RWPE2 (cell line): ENCODE measurements at regions not wholly inside any gene's neighbourhood (a gene's known extent, or its start where the extent isn't known, plus 50 kb on each side); places are given as distances from the start of the nearest gene placed in this dataset.

Experiments used
- ATAC-seq: fragments of 200-7000 bp; cut with Tn5 transposase; 3 replicates; pipeline ENCODE4 v1.9.1; 2021; ENCODE audit warnings: low read depth
- DNase-seq: peaks from one replicate; pipeline ENCODE4 v3.0.0-alpha.2; 2020; ENCODE audit warnings: low spot score
- H3K27ac ChIP-seq: fragments of 450-650 bp; 2 replicates; pipeline ENCODE4 v1.5.1; 2017; ENCODE audit warnings: mild to moderate bottlenecking; ENCODE audit not compliant: poor library complexity, severe bottlenecking
- H3K27me3 ChIP-seq: fragments of 250-450 bp; sonication (Bioruptor Pico); 2 replicates; pipeline ENCODE4 v1.5.1; 2021; ENCODE audit warnings: mild to moderate bottlenecking, moderate library complexity; ENCODE audit not compliant: insufficient read depth, poor library complexity, severe bottlenecking
- H3K36me3 ChIP-seq: fragments of 250-450 bp; sonication (Bioruptor Pico); 2 replicates; pipeline ENCODE4 v1.5.1; 2020; ENCODE audit warnings: low read depth, mild to moderate bottlenecking, moderate library complexity
- H3K4me1 ChIP-seq: fragments of 250-450 bp; sonication (Bioruptor Pico); 2 replicates; pipeline ENCODE4 v1.5.1; 2021; ENCODE audit warnings: mild to moderate bottlenecking, moderate library complexity; ENCODE audit not compliant: insufficient read depth, poor library complexity, severe bottlenecking
- H3K4me3 ChIP-seq: fragments of 250-450 bp; sonication (Bioruptor Pico); 2 replicates; pipeline ENCODE4 v1.5.1; 2021; ENCODE audit warnings: mild to moderate bottlenecking, moderate library complexity; ENCODE audit not compliant: severe bottlenecking
- H3K9me3 ChIP-seq: fragments of 250-450 bp; sonication (Bioruptor Pico); 2 replicates; pipeline ENCODE4 v1.5.1; 2021; ENCODE audit warnings: mild to moderate bottlenecking, moderate library complexity; ENCODE audit not compliant: severe bottlenecking
- TF ChIP-seq, protein P1 (sequence below): fragments of 450-650 bp; IDR thresholded peaks from one replicate; pipeline ENCODE4 v1.5.1; 2017; ENCODE audit warnings: mild to moderate bottlenecking, moderate library complexity; ENCODE audit not compliant: poor library complexity, severe bottlenecking

GRCh38 chr3:28856796-28857195, 424.1 kb upstream of the RBMS3 start:
- Histone ChIP-seq H3K27me3 (no peaks in the 10 kb centered on the region), H3K4me1 (no peaks in the 10 kb centered on the region), H3K27ac (no peak overlapping the region), H3K4me3 (no peak overlapping the region), H3K36me3 (no peaks in the 10 kb centered on the region), H3K9me3 (peaks cover 2% of the 10 kb centered on the region)
- no peak for ATAC-seq
- TF ChIP-seq, protein P1, sequence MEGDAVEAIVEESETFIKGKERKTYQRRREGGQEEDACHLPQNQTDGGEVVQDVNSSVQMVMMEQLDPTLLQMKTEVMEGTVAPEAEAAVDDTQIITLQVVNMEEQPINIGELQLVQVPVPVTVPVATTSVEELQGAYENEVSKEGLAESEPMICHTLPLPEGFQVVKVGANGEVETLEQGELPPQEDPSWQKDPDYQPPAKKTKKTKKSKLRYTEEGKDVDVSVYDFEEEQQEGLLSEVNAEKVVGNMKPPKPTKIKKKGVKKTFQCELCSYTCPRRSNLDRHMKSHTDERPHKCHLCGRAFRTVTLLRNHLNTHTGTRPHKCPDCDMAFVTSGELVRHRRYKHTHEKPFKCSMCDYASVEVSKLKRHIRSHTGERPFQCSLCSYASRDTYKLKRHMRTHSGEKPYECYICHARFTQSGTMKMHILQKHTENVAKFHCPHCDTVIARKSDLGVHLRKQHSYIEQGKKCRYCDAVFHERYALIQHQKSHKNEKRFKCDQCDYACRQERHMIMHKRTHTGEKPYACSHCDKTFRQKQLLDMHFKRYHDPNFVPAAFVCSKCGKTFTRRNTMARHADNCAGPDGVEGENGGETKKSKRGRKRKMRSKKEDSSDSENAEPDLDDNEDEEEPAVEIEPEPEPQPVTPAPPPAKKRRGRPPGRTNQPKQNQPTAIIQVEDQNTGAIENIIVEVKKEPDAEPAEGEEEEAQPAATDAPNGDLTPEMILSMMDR: no peak
- no peak for DNase-seq

- TF ChIP-seq, protein P1: no peak
- no peaks in the 10 kb centered on the region for H3K4me1 ChIP-seq
- H3K4me3 ChIP-seq: no peak overlapping the region
- no peak overlapping the region for H3K27ac ChIP-seq
- ATAC-seq (no peak), DNase-seq (no peak)
- no peaks in the 10 kb centered on the region for H3K27me3 ChIP-seq
- no peaks in the 10 kb centered on the region for H3K9me3 ChIP-seq
- H3K36me3 ChIP-seq: no peaks in the 10 kb centered on the region
Observed at GRCh38 chr3:28859897-28860296, 421.0 kb upstream of the RBMS3 start.

DNA sequence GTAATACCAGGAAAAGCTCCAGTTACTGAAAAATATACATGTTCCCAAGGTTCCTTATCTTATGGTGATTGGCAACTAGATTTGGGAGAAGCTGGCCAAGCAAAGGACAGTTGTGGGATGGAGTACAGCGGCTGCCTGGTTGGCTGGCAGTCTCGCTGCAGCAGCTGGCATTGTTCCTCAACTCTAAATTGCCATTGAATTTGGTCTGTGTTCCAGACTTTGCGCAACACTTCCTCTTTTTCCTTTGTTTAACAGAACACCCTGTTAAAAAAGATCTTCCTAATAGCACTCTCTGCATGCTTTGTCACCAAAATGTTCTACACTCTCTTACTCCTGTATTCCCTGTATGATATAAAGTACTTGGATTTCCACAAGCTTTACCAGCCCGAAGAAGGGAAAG, 420.6 kb upstream of the RBMS3 start:
- no peak overlapping the region for H3K4me3 ChIP-seq
- no peaks in the 10 kb centered on the region for H3K9me3 ChIP-seq
- H3K27ac ChIP-seq: no peak overlapping the region
- no peaks in the 10 kb centered on the region for H3K4me1 ChIP-seq
- DNase-seq (no peak), ATAC-seq (no peak)
- no peaks in the 10 kb centered on the region for H3K27me3 ChIP-seq
- no peaks in the 10 kb centered on the region for H3K36me3 ChIP-seq
- TF ChIP-seq, protein P1: no peak

- DNase-seq: no peak
Observed at GRCh38 chr3:28863186-28863585, 417.7 kb upstream of the RBMS3 start.

GRCh38 chr3:28867836-28868235, 413.0 kb upstream of the RBMS3 start:
- H3K27me3 ChIP-seq: no peaks in the 10 kb centered on the region
- H3K4me1 ChIP-seq: no peaks in the 10 kb centered on the region
- no peak overlapping the region for H3K4me3 ChIP-seq
- no peaks in the 10 kb centered on the region for H3K36me3 ChIP-seq
- DNase-seq (no peak), ATAC-seq (no peak)
- H3K27ac ChIP-seq: no peak overlapping the region
- no peaks in the 10 kb centered on the region for H3K9me3 ChIP-seq
- TF ChIP-seq, protein P1: no peak

More at GRCh38 chr3:28863186-28863585, 417.7 kb upstream of the RBMS3 start:
- no peak for ATAC-seq
- no peaks in the 10 kb centered on the region for H3K27me3 ChIP-seq
- H3K27ac ChIP-seq: no peak overlapping the region
- no peaks in the 10 kb centered on the region for H3K36me3 ChIP-seq
- no peaks in the 10 kb centered on the region for H3K9me3 ChIP-seq
- no peaks in the 10 kb centered on the region for H3K4me1 ChIP-seq
- TF ChIP-seq, protein P1: no peak
- H3K4me3 ChIP-seq: no peak overlapping the region
